GM18519 (cell line): ENCODE measurements at regions not wholly inside any gene's neighbourhood (a gene's known extent, or its start where the extent isn't known, plus 50 kb on each side); places are given as distances from the start of the nearest gene placed in this dataset.

Source experiments
- ATAC-seq: cut with Tn5 transposase; IDR thresholded peaks from one replicate; pipeline ENCODE4 v1.9.1; 2021; ENCODE audit warnings: mild to moderate bottlenecking, moderate library complexity; ENCODE audit not compliant: unreplicated experiment, low FRiP score

DNA sequence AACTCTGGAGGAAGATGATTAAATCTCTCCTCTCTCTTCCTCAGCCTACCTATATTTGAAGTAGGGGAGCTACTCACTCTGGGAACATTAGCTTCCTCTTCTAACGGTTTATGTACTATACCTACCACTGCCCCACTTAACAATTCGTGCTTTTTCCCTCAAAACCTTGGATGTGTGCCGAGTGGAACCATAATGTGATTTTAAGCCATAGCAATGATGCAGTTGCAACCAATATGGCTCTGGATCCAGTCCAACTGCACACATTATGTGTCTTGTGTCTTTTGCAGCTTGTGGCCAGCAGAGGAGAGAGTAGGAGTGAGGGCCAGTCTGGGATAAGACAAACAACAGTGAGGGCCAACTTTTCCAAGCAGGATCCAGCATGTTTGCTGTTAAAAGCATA is 170.7 kb downstream of the GATA3 start:
- no peak for ATAC-seq

DNA sequence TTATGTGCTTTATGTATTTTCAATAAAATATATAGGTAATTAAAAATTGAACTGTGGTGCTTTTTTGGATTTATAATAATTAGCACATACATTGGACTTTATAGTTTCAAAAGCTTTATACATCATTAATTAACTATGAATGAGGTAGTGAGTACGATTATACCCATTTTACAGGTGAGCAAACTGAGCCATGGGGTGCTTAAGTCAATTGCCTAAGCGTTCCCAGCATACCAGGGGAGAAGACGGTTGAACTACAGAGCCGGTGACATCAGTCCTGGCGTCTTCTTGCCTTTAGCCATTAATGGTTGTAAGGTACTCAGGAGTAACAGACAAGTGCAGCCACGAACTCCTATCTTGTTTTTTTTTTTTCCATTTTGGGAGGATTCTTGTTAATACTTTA is 172.8 kb downstream of the GATA3 start:
- no peak for ATAC-seq

DNA sequence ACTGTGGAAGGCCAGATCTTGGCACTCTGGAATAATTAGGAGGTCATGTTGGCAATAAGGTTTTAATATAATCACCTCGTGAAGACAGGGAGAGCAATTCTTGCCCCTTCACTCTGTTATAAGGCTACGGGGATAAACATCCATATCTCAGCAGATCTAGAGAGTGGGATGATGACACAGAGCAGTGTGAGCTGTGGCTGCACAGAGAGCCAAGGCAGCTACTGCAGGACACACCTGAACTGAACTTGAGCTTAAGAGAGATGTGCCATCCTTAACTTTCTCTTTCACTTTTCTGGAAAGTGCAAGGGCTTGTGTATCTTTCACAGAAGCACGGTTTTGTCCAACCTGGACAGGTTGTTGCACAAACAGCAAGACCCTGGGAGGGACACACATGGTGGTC is 174.7 kb downstream of the GATA3 start:
- ATAC-seq, result no peak

DNA sequence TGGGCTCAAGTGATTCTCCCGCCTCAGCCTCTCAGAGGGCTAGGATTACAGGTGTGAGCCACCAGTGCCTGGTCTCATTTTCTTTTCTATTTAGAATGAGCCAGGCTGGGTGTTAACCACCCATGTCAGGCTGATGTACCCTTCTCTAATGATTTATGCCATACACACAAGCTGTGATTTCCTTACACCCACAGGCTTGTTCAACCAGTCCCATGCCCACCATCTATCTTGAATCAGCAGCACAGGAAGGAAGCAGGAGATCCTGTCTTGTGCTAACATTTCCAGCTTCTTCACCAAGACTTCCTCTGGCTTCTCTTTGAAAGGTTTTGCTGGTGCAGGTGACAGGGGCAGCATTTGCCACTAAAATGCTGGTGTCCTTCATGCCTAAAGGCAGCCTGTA is 176.4 kb downstream of the GATA3 start:
- ATAC-seq, result no peak

DNA sequence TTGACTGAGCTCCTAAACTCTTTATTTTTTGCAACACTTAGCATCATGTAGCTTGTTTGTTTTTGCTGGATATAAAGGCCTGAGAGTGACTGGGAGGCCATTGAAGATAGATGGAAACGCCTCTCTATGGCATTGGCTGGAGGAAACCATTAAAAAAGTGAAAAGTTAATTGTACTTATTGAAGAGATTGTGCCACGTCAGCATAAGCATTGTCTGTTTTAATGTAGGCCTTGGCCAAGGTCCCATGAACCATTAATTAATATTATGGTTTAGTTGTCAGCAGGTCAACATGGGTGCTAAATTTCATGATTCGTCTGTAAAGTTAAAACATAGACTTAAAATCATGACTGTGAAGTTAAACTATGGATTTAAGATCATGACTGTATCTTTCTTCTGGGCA is 178.6 kb downstream of the GATA3 start:
- no peak for ATAC-seq

DNA sequence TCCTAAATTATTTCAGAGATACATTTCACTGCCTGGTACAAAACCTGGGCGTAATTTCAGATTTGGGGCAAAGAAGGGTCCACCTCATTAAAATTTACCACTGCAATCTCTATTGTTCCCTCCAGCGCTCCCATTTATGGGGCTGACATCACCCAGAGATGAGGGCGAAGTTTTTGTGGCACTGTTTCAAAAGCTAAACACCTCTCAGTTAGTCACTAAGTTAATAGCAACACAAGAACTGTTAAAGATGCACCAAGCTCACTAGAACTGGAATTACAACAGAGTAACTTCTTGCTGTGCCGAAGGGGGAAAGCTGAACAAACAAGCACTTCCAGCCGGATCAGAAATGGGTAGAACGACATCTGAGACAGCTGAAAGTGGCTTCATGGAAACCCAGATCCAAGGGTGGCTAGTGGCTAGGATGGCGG is 179.4 kb downstream of the GATA3 start:
- ATAC-seq, result no peak

DNA sequence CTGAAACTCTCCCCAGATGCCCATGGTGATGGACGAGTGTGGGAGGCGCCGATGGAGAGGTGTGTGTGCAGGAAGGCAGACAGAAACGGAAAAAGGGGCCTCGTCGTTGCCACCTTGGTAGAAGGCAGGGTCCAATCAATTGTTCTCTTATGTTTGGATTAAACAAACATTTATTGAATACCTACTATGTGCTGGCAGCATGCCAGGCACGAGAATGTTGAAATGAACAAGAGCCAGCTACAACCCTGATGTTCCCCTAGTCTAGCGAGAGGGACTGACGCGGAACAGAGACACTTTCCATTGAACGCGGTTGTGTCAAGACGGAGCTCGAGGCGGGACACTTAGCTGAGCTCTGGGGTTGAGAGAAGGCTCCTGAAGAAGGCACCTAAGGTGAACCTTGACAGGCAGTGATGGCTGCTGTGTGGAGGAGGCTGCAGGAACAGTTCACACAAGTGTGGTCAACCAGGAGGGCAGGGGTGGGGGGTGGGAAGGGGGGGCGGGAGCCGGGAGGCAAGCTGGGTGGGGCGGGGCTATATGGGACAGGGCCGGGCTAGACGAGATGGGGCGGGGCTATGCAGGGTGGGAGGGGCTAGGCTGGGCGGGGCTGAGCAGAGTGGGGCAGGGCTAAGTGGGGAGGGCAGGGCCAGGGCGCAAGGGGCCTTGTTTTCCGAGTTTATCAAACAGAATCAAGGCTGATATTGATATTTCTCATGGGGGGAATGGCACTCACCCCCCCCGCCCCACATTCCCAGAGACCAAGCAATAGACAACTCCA is 181.0 kb downstream of the GATA3 start:
- no peak for ATAC-seq

DNA sequence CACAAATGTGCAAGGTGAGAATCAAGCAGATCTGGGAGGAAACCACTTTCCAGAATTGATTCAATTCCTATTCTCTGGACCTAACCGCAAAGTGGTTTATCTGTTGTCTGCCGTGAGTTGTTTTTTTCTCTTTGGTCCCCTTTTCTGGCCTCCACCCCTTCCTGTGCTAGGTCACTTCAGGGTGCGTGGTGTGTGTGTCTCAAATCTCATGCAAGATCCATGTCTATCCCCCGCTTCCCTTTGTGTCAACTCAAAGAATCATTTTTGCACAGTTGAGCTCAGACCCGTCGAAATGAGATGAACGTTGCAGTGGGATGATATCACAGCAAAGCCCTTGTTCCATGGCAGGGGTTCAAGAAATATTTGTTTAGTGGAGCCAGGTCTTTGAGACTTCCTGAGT is 184.5 kb downstream of the GATA3 start:
- ATAC-seq, result no peak

DNA sequence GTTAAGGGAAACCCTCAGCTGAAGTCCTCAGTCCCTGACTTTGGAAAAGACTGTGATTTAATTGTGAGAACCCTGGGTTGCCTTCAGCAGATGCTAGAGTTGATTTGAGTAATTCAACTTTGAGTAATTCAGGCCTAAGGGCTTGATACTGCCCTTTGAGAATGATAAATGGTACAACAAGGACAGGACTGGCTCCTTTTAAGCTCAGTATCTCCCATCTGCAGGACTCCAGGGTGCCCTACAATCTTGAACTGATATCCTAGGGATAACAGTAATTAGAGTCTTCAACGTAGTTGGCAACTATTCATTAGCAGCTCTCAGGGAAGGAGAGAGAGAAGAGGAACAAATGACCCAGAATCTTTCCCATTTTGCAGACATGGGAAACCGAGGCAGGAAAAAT is 186.4 kb downstream of the GATA3 start:
- ATAC-seq, result no peak

DNA sequence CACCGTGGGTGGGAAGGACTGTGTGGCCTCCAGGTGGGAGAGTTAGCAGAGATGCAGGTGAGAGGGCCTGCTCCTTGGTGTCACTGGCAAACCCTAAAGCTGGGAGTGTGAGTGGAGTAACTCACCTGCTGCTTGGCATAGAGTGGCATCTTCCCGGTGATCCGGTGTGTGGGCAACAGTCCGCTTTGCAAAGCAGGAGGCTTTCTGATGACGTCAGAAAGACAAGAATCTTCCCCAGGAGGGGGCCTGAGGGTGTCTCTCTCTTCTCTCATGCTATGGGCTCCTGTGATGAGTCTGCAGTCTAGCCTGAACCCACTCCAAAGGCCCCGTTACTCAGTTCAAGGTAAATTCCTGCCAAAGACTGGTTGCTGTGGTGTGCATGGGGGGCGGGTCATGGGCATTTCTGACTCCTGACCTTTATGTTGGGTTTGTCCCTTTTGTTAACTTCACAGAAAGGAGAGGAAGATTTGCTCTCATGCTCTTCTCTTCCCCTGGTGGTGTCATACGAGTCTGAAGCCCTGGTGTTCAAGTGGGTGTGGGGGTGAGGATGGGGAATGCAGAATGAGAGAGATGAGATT is 187.9 kb downstream of the GATA3 start:
- ATAC-seq, result no peak

DNA sequence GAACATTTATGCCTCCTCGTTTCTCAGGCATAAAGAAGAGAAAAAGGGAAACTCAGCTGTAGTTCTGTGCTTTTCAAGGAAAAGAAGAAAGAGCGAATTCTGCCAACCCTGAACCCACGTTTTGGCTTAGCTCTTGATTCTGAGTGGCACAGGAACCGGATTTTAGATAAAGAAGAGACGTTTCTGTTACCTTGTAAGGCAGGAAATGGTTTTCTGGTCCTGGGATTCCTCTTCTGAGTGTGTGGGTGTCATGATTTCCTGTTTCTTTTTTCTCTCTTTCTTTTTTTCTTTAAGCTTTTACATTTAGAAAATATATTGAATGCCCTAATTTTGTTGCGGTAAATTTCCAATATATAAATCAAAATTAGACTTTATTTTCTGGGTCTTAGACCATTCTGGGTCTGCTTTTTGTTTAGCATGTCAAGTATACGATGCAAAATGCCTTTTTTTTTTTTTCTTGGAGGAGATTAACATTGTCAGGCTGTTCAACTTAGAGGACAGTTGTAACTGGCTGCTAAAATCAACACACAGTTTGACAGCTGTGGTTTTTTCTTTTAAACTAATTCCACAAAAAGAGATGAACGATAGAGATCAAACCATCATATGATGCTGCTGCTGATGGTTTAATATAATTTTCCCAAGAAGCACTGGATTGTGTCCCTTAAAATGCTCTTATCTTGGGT is 190.8 kb downstream of the GATA3 start:
- ATAC-seq, result peak; percentile 40

DNA sequence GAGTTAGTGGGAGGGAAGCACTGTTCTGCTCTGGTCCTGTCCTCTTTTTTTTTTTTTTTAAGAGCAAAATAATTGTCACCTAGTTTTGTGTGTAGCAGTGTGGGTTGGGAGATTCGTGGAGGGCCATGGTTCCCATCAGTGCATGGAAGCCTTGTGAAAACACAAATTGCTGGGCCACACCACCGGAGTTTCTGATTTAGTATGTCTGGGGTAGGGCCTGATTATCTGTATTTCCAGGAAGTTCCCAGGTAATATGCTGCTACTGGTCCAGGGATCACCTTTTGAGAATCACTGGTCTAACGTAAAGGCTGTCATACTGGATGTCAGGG is 191.3 kb downstream of the GATA3 start:
- no peak for ATAC-seq

DNA sequence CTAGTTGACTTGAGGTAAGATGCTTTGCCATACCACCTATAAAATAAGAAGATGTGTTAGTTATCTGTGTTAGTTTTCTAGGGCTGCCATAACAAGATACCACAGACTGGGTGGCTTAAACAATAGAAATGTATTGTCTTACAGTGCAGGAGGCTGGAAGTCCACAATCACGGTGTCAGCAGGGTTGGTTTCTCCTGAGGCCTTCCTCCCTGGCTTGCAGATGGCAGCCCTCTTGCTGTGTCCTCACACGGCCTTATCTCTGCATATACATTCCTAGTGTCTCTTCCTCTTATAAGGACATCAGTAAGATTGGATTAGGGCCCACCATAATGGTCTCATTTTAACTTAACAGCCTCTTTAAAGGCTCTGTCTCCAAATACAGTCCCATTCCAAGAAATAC is 192.1 kb downstream of the GATA3 start:
- no peak for ATAC-seq

DNA sequence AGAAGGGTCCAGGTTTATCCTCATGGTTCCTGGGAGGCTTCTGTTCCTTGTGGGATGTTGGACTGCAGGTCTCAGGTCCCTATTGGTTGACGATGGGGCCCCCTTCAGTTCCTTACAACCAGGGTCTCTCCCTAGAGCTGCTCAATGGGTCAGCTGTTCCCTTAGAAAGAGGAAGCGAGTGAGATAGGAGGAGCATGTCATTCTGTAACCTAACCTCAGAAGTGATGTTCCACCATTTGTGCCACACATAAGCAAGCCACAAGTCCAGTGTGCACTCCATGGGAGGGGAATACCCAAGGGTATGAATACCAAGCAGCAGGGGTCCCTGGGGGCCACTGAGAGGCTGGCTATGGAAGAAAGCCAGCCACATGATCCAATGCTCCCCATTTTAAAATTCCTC is 192.7 kb downstream of the GATA3 start:
- ATAC-seq, result no peak

DNA sequence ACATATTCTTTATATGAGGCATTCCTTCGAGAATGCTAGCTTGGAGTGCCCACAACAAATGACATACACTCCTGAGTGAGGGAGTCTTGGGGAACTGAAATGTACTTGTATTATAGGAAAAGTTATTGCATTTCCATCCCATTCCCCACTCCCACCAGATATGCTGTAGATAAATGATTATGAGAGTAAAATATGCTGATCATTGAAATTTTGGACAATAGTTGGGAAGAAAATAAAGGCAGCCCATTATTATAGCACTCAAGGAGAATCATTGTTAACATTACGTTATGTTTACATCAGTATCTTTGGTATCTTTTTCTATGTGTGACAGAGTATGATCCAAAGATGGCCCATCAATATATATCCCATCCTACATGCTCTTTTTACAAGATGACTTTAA is 194.4 kb downstream of the GATA3 start:
- no peak for ATAC-seq

DNA sequence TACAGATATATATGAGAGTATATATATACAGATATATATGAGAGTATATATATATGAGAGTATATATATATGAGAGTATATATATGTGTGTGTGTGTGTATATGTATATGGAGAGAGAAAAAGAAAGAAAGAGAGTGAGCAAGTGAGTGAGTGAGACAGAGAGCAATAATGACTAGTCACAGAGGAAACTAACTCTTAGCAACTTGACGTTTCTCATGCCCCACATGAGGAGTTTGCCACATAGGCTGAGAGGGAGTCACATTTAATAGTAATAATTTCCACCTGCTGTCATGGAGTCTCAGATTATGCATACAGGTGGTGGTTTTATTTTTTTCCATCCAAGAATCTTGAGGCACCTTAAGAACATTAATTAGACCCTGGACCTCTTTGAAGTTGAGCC is 199.9 kb downstream of the GATA3 start:
- no peak for ATAC-seq

DNA sequence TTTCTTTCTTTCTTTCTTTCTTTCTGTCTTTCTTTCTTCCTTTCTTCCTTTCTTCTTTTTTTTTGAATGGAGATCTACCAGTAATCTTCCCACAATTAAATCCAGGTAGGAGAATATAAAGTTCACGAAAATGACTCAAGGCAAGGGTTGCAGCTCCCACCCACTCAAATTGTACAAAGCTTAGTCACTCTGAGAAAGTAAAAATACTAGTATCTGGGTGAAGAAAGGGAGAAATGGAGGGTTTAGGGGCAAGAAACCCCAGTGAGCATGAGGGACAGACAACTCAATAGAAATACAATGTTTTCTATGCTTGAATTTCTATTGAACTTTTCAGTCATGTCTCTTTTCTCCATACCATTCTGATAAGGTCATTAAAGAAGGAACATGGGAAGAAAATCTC is 200.8 kb downstream of the GATA3 start:
- ATAC-seq, result no peak

DNA sequence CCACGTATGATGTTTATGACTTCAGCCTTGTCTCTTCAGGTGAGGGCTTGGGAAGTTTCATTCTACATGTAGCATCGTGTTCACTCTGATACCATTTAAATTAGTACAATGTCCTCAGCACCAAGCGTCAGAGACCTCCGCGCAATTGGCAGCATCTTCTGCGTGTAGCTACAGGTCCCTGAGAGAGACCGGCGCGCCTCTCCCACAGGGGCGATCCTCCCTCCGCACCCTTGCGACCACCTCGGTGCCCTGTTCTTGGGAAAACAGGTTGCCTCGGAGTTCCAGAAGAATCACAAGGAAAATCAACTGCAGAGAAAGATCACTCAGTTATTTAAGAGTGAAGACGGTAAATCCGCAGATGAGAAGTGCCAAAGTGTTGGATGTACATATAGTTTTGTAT is 206.2 kb downstream of the GATA3 start:
- no peak for ATAC-seq

DNA sequence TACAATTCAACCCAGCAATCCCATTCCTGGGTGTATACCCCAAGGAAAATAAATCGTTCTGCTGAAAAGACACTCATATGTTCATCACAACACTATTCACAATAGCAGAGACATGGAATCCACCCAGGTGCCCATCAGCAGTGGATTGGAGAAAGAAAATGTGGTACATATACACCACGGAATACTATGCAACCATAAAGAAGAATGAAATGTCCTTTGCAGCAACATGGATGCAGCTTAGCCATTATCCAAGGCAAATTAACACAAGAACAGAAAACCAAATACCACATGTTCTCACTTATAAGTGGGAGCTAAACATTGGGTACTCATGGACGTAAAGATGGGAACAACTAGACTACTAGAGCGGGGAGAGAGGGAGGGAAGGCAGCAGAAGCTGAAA is 207.8 kb downstream of the GATA3 start:
- no peak for ATAC-seq

DNA sequence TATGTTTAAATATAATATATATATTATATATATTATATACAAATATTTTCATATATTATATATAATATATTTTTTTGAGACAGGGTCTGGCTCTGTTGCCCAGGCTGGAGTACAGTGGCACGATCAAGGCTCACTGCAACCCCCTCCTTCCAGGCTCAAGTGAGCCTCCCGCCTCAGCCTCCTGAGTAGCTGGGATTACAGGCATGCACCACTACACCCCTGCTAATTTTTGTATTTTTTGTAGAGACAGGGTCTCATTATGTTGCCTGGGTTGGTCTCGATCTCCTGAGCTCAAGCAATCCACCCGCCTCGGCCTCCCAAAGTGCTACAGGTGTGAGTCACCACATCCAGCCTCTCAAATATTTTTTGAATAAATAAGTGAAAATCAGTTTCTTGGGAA is 215.5 kb downstream of the GATA3 start:
- ATAC-seq, result no peak

DNA sequence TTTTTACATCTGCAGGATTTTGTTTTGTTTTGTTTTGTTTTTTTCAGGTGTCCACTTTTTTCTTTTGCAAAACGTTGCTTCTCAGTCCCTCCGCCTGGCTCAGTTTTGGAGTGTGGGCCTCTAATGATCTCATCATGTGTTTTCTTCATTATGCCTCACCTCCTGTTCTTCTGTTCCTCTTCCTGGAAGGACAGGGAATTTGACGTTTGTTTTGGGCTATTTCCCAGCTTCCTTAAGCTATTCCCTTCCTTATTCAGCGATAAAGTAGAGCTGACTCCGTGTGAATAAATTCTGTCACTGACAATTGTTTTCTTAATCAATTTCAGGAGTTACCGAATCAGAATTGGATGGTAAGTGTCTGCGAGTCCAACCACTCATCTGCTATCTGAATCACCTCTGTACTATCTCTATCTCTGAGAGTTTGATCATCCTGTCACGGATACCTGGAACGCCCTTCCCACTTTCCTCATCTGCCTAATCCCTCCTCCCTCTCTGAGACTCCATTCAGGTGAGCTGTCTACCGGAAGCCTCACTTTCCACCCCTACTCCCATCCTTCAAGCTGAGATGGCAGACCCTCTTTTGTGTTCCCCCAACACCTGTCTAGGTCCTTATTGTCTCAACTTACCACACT is 218.4 kb downstream of the GATA3 start:
- ATAC-seq, result no peak

DNA sequence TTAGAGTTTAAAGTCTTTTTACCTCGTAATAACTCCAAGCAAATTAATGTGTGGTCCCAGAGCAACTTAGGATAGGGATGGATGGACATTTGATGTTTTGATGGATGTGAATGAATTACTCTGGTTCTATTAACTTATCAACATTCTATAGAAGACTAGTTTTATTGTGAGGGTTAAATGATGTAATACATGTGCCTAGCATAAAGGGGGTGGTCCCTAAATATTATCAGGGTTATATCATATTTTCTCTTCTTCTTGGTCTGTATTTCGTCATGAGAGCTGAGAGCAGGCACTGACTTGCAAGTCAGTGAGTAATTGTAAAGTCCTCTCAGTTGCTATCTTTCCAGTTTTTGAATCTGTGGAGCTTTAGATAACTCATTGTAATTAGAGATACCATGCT is 219.3 kb downstream of the GATA3 start:
- no peak for ATAC-seq
